Prostate gland (tissue), 2 donors: ENCODE measurements at regions not wholly inside any gene's neighbourhood (a gene's known extent, or its start where the extent isn't known, plus 50 kb on each side); places are given as distances from the start of the nearest gene placed in this dataset.

ENCODE experiments used
- POLR2A ChIP-seq: fragments of 450-650 bp; IDR thresholded peaks from one replicate; pipeline ENCODE4 v1.6.1; 2016; ENCODE audit warnings: antibody characterized with exemption, mild to moderate bottlenecking
- POLR2AphosphoS5 ChIP-seq: sonication (generic); formaldehyde crosslinking; IDR thresholded peaks from one replicate; pipeline ENCODE4 v1.6.1; 2017; ENCODE audit warnings: antibody characterized with exemption
- TF ChIP-seq, protein P1 (sequence below), 4 experiments: fragments of 200-600 bp in 2 of 4; fragments of 450-650 bp in 2 of 4; sonication (generic) in 2 of 4; IDR thresholded peaks; 1 replicate in 3 of 4; 2 replicates in 1 of 4; pipeline ENCODE4 v1.5.1; 2016 to 2019; ENCODE audit warnings: antibody characterized with exemption in 4 of 4, mild to moderate bottlenecking in 2 of 4, moderate library complexity in 2 of 4

DNA sequence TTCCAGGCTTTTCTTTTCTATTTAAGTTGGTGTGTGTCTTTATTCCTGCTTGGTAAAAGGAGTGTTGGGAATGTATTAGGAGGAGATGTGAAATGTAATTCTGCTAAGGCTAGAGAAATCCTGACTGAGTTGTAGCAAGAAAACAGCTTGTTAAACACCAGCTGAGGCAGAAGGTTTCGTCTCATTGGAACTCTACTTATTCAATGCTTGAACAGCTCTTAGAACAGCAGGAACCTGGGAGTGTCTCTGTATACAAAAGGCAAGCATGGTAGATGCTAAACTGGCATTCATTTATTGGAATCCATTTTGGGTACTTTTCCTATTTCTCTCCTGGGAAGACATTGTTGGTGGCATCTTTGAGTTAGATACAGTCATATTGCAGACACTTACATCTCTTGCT lies 280.9 kb downstream of the HRH4 start:
- TF ChIP-seq, protein P1, sequence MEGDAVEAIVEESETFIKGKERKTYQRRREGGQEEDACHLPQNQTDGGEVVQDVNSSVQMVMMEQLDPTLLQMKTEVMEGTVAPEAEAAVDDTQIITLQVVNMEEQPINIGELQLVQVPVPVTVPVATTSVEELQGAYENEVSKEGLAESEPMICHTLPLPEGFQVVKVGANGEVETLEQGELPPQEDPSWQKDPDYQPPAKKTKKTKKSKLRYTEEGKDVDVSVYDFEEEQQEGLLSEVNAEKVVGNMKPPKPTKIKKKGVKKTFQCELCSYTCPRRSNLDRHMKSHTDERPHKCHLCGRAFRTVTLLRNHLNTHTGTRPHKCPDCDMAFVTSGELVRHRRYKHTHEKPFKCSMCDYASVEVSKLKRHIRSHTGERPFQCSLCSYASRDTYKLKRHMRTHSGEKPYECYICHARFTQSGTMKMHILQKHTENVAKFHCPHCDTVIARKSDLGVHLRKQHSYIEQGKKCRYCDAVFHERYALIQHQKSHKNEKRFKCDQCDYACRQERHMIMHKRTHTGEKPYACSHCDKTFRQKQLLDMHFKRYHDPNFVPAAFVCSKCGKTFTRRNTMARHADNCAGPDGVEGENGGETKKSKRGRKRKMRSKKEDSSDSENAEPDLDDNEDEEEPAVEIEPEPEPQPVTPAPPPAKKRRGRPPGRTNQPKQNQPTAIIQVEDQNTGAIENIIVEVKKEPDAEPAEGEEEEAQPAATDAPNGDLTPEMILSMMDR (IDR thresholded peaks at IDR 0.05) = no peak
- TF ChIP-seq POLR2A (no peak), POLR2AphosphoS5 (no peak)
